ENCODE measurements at regions not wholly inside any gene's neighbourhood (a gene's known extent, or its start where the extent isn't known, plus 50 kb on each side); places are given as distances from the start of the nearest gene placed in this dataset.

DNA sequence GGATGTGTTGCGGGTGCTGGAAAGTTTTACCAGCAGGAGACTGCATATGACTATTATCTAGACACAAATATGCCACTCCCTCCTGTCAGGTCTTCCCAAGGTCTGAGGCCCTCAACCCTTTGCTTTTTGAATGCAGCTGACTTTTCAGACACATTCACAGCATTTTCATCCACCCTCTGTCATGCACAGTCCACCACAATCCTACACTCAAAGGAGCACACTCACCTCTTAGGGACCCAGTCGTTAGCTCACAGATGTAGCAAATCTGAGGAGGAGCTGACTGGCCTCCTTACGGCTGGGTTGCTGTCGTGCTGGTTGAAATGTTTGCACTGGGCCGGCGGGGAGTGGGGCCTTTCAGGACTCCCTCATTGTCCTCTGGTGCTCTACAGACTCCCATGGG, 479.4 kb downstream of the IRS2 start:
- TF ChIP-seq FOSL1 (IDR thresholded peaks at IDR 0.05; ENCODE audit: low read depth) (no peak), CBX3 (IDR thresholded peaks at IDR 0.05; ENCODE audit: low read depth) (no peak), EGR1 (IDR thresholded peaks at IDR 0.05; ENCODE audit: low read depth) (no peak), ELF1 (IDR thresholded peaks at IDR 0.05; ENCODE audit: borderline replicate concordance, low read depth) (no peak), EZH2phosphoT487 (IDR thresholded peaks at IDR 0.05; ENCODE audit: borderline replicate concordance) (no peak), SIN3A (IDR thresholded peaks at IDR 0.05; ENCODE audit: low read depth) (no peak), SP1 (IDR thresholded peaks at IDR 0.05; ENCODE audit: low read depth) (no peak), JUND (IDR thresholded peaks at IDR 0.05) (no peak), ZFX (IDR thresholded peaks at IDR 0.05) (no peak), TCF7L2 (IDR thresholded peaks at IDR 0.05; ENCODE audit: borderline replicate concordance, extremely low read depth, insufficient read depth, insufficient read length) (no peak), SRF (IDR thresholded peaks at IDR 0.05; ENCODE audit: low read depth) (no peak), ZNF274 (IDR thresholded peaks at IDR 0.05; ENCODE audit: low read depth, low read length) (no peak), CEBPB (IDR thresholded peaks at IDR 0.05; ENCODE audit: low read depth) (no peak), POLR2A (IDR thresholded peaks at IDR 0.05; ENCODE audit: borderline replicate concordance, extremely low read depth, insufficient read depth, insufficient read length) (no peak), EZH2 (IDR thresholded peaks at IDR 0.05) (no peak)
- TF ChIP-seq, protein P1, sequence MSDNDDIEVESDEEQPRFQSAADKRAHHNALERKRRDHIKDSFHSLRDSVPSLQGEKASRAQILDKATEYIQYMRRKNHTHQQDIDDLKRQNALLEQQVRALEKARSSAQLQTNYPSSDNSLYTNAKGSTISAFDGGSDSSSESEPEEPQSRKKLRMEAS (IDR thresholded peaks at IDR 0.05), result no peak
- TF ChIP-seq, protein P2, sequence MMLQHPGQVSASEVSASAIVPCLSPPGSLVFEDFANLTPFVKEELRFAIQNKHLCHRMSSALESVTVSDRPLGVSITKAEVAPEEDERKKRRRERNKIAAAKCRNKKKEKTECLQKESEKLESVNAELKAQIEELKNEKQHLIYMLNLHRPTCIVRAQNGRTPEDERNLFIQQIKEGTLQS (IDR thresholded peaks at IDR 0.05), result no peak
- TF ChIP-seq, protein P3, sequence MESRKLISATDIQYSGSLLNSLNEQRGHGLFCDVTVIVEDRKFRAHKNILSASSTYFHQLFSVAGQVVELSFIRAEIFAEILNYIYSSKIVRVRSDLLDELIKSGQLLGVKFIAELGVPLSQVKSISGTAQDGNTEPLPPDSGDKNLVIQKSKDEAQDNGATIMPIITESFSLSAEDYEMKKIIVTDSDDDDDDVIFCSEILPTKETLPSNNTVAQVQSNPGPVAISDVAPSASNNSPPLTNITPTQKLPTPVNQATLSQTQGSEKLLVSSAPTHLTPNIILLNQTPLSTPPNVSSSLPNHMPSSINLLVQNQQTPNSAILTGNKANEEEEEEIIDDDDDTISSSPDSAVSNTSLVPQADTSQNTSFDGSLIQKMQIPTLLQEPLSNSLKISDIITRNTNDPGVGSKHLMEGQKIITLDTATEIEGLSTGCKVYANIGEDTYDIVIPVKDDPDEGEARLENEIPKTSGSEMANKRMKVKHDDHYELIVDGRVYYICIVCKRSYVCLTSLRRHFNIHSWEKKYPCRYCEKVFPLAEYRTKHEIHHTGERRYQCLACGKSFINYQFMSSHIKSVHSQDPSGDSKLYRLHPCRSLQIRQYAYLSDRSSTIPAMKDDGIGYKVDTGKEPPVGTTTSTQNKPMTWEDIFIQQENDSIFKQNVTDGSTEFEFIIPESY (IDR thresholded peaks at IDR 0.05; ENCODE audit: extremely low read depth, insufficient replicate concordance, low read length), result no peak
- TF ChIP-seq, protein P4, sequence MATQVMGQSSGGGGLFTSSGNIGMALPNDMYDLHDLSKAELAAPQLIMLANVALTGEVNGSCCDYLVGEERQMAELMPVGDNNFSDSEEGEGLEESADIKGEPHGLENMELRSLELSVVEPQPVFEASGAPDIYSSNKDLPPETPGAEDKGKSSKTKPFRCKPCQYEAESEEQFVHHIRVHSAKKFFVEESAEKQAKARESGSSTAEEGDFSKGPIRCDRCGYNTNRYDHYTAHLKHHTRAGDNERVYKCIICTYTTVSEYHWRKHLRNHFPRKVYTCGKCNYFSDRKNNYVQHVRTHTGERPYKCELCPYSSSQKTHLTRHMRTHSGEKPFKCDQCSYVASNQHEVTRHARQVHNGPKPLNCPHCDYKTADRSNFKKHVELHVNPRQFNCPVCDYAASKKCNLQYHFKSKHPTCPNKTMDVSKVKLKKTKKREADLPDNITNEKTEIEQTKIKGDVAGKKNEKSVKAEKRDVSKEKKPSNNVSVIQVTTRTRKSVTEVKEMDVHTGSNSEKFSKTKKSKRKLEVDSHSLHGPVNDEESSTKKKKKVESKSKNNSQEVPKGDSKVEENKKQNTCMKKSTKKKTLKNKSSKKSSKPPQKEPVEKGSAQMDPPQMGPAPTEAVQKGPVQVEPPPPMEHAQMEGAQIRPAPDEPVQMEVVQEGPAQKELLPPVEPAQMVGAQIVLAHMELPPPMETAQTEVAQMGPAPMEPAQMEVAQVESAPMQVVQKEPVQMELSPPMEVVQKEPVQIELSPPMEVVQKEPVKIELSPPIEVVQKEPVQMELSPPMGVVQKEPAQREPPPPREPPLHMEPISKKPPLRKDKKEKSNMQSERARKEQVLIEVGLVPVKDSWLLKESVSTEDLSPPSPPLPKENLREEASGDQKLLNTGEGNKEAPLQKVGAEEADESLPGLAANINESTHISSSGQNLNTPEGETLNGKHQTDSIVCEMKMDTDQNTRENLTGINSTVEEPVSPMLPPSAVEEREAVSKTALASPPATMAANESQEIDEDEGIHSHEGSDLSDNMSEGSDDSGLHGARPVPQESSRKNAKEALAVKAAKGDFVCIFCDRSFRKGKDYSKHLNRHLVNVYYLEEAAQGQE (IDR thresholded peaks at IDR 0.05; ENCODE audit: low read depth), result no peak
- TF ChIP-seq, protein P5, sequence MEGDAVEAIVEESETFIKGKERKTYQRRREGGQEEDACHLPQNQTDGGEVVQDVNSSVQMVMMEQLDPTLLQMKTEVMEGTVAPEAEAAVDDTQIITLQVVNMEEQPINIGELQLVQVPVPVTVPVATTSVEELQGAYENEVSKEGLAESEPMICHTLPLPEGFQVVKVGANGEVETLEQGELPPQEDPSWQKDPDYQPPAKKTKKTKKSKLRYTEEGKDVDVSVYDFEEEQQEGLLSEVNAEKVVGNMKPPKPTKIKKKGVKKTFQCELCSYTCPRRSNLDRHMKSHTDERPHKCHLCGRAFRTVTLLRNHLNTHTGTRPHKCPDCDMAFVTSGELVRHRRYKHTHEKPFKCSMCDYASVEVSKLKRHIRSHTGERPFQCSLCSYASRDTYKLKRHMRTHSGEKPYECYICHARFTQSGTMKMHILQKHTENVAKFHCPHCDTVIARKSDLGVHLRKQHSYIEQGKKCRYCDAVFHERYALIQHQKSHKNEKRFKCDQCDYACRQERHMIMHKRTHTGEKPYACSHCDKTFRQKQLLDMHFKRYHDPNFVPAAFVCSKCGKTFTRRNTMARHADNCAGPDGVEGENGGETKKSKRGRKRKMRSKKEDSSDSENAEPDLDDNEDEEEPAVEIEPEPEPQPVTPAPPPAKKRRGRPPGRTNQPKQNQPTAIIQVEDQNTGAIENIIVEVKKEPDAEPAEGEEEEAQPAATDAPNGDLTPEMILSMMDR (IDR thresholded peaks at IDR 0.05 in 2 of 3, conservative IDR thresholded peaks at IDR 0.05 in 1 of 3; ENCODE audit: borderline replicate concordance in 1 of 3, insufficient read depth in 1 of 3, low read depth in 2 of 3, low read length in 2 of 3), result no peak
- RAD21 ChIA-PET (ENCODE audit: low non-redundant PET in 1 of 2, low total read pairs in 2 of 2, uncharacterized antibody in 2 of 2, unreplicated experiment in 2 of 2), result no interaction called here
- Histone ChIP-seq H4K20me1 (ENCODE audit: insufficient read depth) (no peaks in the 10 kb centered on the region), H3K9ac (ENCODE audit: low read length) (no peak overlapping the region), H3K36me3 (ENCODE audit: control insufficient read depth in 1 of 2, insufficient read depth in 2 of 2, low read length in 2 of 2) (no peaks in the 10 kb centered on the region), H3K27me3 (ENCODE audit: insufficient read depth, low read length) (no peaks in the 10 kb centered on the region), H3K4me2 (ENCODE audit: low read length) (no peak overlapping the region), H3K4me3 (replicated peaks in 1 of 2; ENCODE audit: low read depth in 1 of 2, low read length in 2 of 2) (no peak overlapping the region), H3K9me3 (ENCODE audit: control insufficient read depth in 1 of 2, insufficient read depth in 1 of 2, low read depth in 1 of 2, low read length in 2 of 2) (no peaks in the 10 kb centered on the region), H3K4me1 (ENCODE audit: control insufficient read depth in 1 of 2, insufficient read depth in 2 of 2, low read length in 2 of 2) (no peaks in the 10 kb centered on the region), H2AFZ (ENCODE audit: low read depth, low read length, poor library complexity, severe bottlenecking) (no peak overlapping the region), H3K27ac (ENCODE audit: low read depth, low read length) (no peak overlapping the region), H3K79me2 (ENCODE audit: insufficient read depth, low read length) (no peaks in the 10 kb centered on the region), H3K9me2 (ENCODE audit: insufficient read depth) (no peaks in the 10 kb centered on the region)
- CTCF ChIA-PET, result no interaction called here
- POLR2A ChIA-PET, result no interaction called here
- intact Hi-C loops (cut with micrococcal nuclease), result no loop called here
- ATAC-seq, result no peak
- no TSS peak for BruUV-seq (replicated peaks)
- no peak for DNase-seq (ENCODE audit: low read depth, low spot score)

Data from HCT116 (cell line).